OCI-LY7 (cell line): ENCODE measurements at regions not wholly inside any gene's neighbourhood (a gene's known extent, or its start where the extent isn't known, plus 50 kb on each side); places are given as distances from the start of the nearest gene placed in this dataset.

Experiments used
- EZH2phosphoT487 ChIP-seq: fragments of 200-600 bp; sonication (generic); IDR thresholded peaks from 2 replicates; pipeline ENCODE4 v1.6.1; 2018; ENCODE audit warnings: low read depth, borderline replicate concordance, mild to moderate bottlenecking, mixed run types, antibody characterized with exemption, low read length, moderate library complexity, mixed read lengths
- TF ChIP-seq, protein P1 (sequence below): fragments of 200-600 bp; sonication (generic); conservative IDR thresholded peaks from 2 replicates; pipeline ENCODE4 v1.5.1; 2014; ENCODE audit warnings: mild to moderate bottlenecking, antibody characterized with exemption, low read length, moderate library complexity, mixed read lengths

DNA sequence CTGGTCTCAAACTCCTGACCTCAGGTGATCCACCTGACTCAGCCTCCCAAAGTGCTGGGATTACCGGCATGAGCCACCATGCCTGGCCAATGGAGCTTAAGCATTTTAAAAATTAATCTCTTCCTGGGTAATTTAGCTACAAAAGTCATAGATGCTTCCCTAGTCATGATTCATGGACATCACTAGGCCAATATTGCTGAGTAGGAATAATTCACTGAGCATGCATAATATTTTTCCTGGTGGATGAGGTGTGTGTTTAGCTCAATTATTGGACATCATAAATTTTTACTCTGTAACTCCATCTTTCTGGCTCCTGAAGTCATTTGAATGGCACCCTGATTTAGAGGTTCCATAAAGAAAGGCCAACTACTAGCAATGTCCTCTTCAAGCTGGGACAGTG is 512.9 kb upstream of the AGTR1 start:
- TF ChIP-seq, protein P1, sequence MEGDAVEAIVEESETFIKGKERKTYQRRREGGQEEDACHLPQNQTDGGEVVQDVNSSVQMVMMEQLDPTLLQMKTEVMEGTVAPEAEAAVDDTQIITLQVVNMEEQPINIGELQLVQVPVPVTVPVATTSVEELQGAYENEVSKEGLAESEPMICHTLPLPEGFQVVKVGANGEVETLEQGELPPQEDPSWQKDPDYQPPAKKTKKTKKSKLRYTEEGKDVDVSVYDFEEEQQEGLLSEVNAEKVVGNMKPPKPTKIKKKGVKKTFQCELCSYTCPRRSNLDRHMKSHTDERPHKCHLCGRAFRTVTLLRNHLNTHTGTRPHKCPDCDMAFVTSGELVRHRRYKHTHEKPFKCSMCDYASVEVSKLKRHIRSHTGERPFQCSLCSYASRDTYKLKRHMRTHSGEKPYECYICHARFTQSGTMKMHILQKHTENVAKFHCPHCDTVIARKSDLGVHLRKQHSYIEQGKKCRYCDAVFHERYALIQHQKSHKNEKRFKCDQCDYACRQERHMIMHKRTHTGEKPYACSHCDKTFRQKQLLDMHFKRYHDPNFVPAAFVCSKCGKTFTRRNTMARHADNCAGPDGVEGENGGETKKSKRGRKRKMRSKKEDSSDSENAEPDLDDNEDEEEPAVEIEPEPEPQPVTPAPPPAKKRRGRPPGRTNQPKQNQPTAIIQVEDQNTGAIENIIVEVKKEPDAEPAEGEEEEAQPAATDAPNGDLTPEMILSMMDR, result no peak
- no peak for TF ChIP-seq EZH2phosphoT487
